HEK293 (cell line): ENCODE measurements at regions not wholly inside any gene's neighbourhood (a gene's known extent, or its start where the extent isn't known, plus 50 kb on each side); places are given as distances from the start of the nearest gene placed in this dataset.

Experiments
- CTCF ChIA-PET: fragments of 350-600 bp; formaldehyde crosslinking; extraction: SDS; loops from one replicate; lab custom pipeline; 2021; ENCODE audit warnings: antibody characterized with exemption; lab: Yijun Ruan, JAX
- POLR2A ChIA-PET: fragments of 300-600 bp; formaldehyde crosslinking; extraction: SDS; loops from one replicate; lab custom pipeline; 2020; ENCODE audit warnings: antibody characterized with exemption, inconsistent platforms; lab: Yijun Ruan, JAX
- H3K27ac ChIP-seq: fragments of 200-500 bp; sonication (Bioruptor generic); 2 replicates; pipeline ENCODE4 v1.5.1; 2014; ENCODE audit warnings: low read depth, low read length, control low read depth, inconsistent platforms; ENCODE audit errors: extremely low read depth
- H3K36me3 ChIP-seq, 2 experiments: fragments of 200-500 bp in 1 of 2; sonication (Bioruptor generic) in 1 of 2; 1 replicate in 1 of 2; 2 replicates in 1 of 2; pipeline ENCODE4 v1.5.1; 2014 to 2017; ENCODE audit warnings: inconsistent platforms in 2 of 2, low read length in 2 of 2; ENCODE audit not compliant: control insufficient read depth in 2 of 2, insufficient read depth in 1 of 2
- H3K4me1 ChIP-seq: fragments of 200-500 bp; sonication (Bioruptor generic); 2 replicates; pipeline ENCODE4 v1.5.1; 2014; ENCODE audit warnings: mild to moderate bottlenecking, low read length, inconsistent platforms; ENCODE audit not compliant: control insufficient read depth, insufficient read depth
- H3K4me3 ChIP-seq: 2 replicates; pipeline ENCODE4 v1.5.1; 2011; ENCODE audit warnings: low read depth, mild to moderate bottlenecking, control low read depth, low read length, moderate library complexity
- H3K9me3 ChIP-seq: fragments of 200-500 bp; sonication (Bioruptor generic); 2 replicates; pipeline ENCODE4 v1.5.1; 2014; ENCODE audit warnings: low read depth, low read length, inconsistent platforms; ENCODE audit not compliant: control insufficient read depth, insufficient read depth
- BCL6B ChIP-seq: fragments of 450-650 bp; formaldehyde crosslinking; IDR thresholded peaks from 2 replicates; pipeline ENCODE4 v1.5.1; 2017; ENCODE audit warnings: missing biosample characterization, missing genetic modification characterization
- GLIS1 ChIP-seq: fragments of 450-650 bp; formaldehyde crosslinking; IDR thresholded peaks from 2 replicates; pipeline ENCODE4 v1.5.1; 2016; ENCODE audit warnings: missing biosample characterization, missing genetic modification characterization
- GLIS2 ChIP-seq: fragments of 450-650 bp; formaldehyde crosslinking; IDR thresholded peaks from 2 replicates; pipeline ENCODE4 v1.5.1; 2016; ENCODE audit warnings: missing biosample characterization, missing genetic modification characterization
- OVOL3 ChIP-seq: fragments of 450-650 bp; formaldehyde crosslinking; IDR thresholded peaks from 2 replicates; pipeline ENCODE4 v1.5.1; 2016; ENCODE audit warnings: missing biosample characterization, missing genetic modification characterization
- PRDM4 ChIP-seq: fragments of 450-650 bp; formaldehyde crosslinking; IDR thresholded peaks from 2 replicates; pipeline ENCODE4 v1.5.1; 2017; ENCODE audit warnings: missing biosample characterization, missing genetic modification characterization
- SETDB1 ChIP-seq: IDR thresholded peaks from one replicate; pipeline ENCODE4 v1.6.1; 2017; ENCODE audit warnings: mild to moderate bottlenecking, low read length, moderate library complexity, mixed read lengths; ENCODE audit not compliant: insufficient read length
- ZNF121 ChIP-seq: fragments of 450-650 bp; formaldehyde crosslinking; IDR thresholded peaks from 2 replicates; pipeline ENCODE4 v1.5.1; 2016; ENCODE audit warnings: missing biosample characterization, missing genetic modification characterization
- ZNF202 ChIP-seq: fragments of 450-650 bp; formaldehyde crosslinking; IDR thresholded peaks from 2 replicates; pipeline ENCODE4 v1.5.1; 2016; ENCODE audit warnings: missing biosample characterization, missing genetic modification characterization, borderline replicate concordance
- ZNF266 ChIP-seq: fragments of 450-650 bp; formaldehyde crosslinking; IDR thresholded peaks from 2 replicates; pipeline ENCODE4 v1.5.1; 2016; ENCODE audit warnings: missing biosample characterization, missing genetic modification characterization, low read depth
- ZNF302 ChIP-seq: fragments of 450-650 bp; formaldehyde crosslinking; IDR thresholded peaks from 2 replicates; pipeline ENCODE4 v1.5.1; 2016; ENCODE audit warnings: missing biosample characterization, missing genetic modification characterization, low read depth
- ZNF404 ChIP-seq: fragments of 450-650 bp; formaldehyde crosslinking; IDR thresholded peaks from 2 replicates; pipeline ENCODE4 v1.5.1; 2017; ENCODE audit warnings: missing biosample characterization, missing genetic modification characterization
- ZNF426 ChIP-seq: fragments of 450-650 bp; formaldehyde crosslinking; IDR thresholded peaks from 2 replicates; pipeline ENCODE4 v1.5.1; 2017; ENCODE audit warnings: missing biosample characterization, missing genetic modification characterization, mild to moderate bottlenecking, inconsistent platforms, moderate library complexity
- ZNF513 ChIP-seq: fragments of 450-650 bp; IDR thresholded peaks from 2 replicates; pipeline ENCODE4 v1.5.1; 2018; ENCODE audit warnings: missing biosample characterization, missing genetic modification characterization
- ZNF610 ChIP-seq: fragments of 450-650 bp; formaldehyde crosslinking; IDR thresholded peaks from 2 replicates; pipeline ENCODE4 v1.5.1; 2016; ENCODE audit warnings: missing biosample characterization, missing genetic modification characterization, borderline replicate concordance
- ZNF792 ChIP-seq: fragments of 450-650 bp; formaldehyde crosslinking; IDR thresholded peaks from 2 replicates; pipeline ENCODE4 v1.5.1; 2016; ENCODE audit warnings: missing biosample characterization, missing genetic modification characterization
- ZXDB ChIP-seq: fragments of 450-650 bp; formaldehyde crosslinking; IDR thresholded peaks from 2 replicates; pipeline ENCODE4 v1.5.1; 2016; ENCODE audit warnings: missing biosample characterization, missing genetic modification characterization
- TF ChIP-seq, protein P1 (sequence below): fragments of 450-650 bp; formaldehyde crosslinking; IDR thresholded peaks from 2 replicates; pipeline ENCODE4 v1.5.1; 2016; ENCODE audit warnings: missing biosample characterization, missing genetic modification characterization, borderline replicate concordance
- TF ChIP-seq, protein P2 (sequence below): fragments of 450-650 bp; formaldehyde crosslinking; IDR thresholded peaks from 2 replicates; pipeline ENCODE4 v1.5.1; 2016; ENCODE audit warnings: missing biosample characterization, missing genetic modification characterization, low read depth
- TF ChIP-seq, protein P3 (sequence below): fragments of 450-650 bp; formaldehyde crosslinking; IDR thresholded peaks from 2 replicates; pipeline ENCODE4 v1.5.1; 2016; ENCODE audit warnings: missing biosample characterization, missing genetic modification characterization

DNA sequence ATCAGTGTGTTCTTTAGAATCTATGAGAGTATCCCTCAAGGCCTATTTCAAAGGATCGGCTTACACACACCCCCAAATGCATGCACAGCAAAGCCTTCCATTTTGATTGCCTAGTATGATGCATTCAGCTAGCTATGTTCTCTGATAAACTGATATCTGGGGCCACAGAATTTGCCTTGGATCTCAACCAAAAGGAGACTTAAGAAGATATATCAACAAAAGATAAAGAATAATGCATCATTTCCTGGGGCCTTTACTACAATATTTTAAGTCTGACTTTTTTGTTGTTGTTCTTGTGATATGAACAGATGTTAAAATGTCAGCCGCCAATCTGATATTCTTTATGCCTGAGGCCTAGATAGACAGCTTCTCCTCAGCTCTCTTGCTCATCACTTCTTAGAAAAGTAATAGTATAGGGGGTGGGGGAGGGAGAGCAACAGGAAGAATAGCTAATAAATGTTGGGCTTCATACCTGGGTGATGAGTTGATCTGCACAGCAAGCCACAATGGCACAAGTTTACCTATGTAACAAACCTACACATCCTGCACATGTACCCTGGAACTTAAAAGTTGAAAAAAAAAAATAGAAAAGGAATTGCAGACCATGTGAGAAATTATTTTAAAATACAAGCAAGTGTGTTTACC is 792.9 kb upstream of the GHITM start:
- no peaks in the 10 kb centered on the region for H3K9me3 ChIP-seq
- no peak for TF ChIP-seq ZNF266 (tag by site-specific recombination)
- no peak for TF ChIP-seq ZXDB (tag by site-specific recombination)
- no peak for TF ChIP-seq ZNF202 (tag by site-specific recombination)
- no peak for TF ChIP-seq OVOL3 (tag by site-specific recombination)
- no peak for TF ChIP-seq ZNF426 (tag by site-specific recombination)
- no peak for TF ChIP-seq SETDB1
- no peak for TF ChIP-seq GLIS2 (tag by site-specific recombination)
- TF ChIP-seq ZNF792 (tag by site-specific recombination): no peak
- TF ChIP-seq, protein P1, sequence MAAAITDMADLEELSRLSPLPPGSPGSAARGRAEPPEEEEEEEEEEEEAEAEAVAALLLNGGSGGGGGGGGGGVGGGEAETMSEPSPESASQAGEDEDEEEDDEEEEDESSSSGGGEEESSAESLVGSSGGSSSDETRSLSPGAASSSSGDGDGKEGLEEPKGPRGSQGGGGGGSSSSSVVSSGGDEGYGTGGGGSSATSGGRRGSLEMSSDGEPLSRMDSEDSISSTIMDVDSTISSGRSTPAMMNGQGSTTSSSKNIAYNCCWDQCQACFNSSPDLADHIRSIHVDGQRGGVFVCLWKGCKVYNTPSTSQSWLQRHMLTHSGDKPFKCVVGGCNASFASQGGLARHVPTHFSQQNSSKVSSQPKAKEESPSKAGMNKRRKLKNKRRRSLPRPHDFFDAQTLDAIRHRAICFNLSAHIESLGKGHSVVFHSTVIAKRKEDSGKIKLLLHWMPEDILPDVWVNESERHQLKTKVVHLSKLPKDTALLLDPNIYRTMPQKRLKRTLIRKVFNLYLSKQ (tag by site-specific recombination): no peak
- TF ChIP-seq ZNF513 (tag by site-specific recombination): no peak
- TF ChIP-seq ZNF610 (tag by site-specific recombination): no peak
- no peak for TF ChIP-seq ZNF121 (tag by site-specific recombination)
- TF ChIP-seq ZNF404 (tag by site-specific recombination): no peak
- TF ChIP-seq BCL6B (tag by site-specific recombination): no peak
- H3K4me1 ChIP-seq: no peaks in the 10 kb centered on the region
- no peaks in the 10 kb centered on the region for H3K36me3 ChIP-seq
- POLR2A ChIA-PET: no interaction called here
- no peak overlapping the region for H3K27ac ChIP-seq
- CTCF ChIA-PET: interaction anchor here (0.6 kb wide), 1 partner anchor 1368 kb away, joined by 3 read pairs; no protein-coding TSS in a partner anchor
- H3K4me3 ChIP-seq: no peak overlapping the region

GRCh38 chr10:83352588-83352987 is 786.7 kb upstream of the GHITM start:
- ChIA-PET CTCF (no interaction called here), POLR2A (no interaction called here)
- H3K9me3 ChIP-seq: no peaks in the 10 kb centered on the region
- no peaks in the 10 kb centered on the region for H3K4me1 ChIP-seq
- H3K4me3 ChIP-seq: no peak overlapping the region
- no peak overlapping the region for H3K27ac ChIP-seq
- H3K36me3 ChIP-seq: no peaks in the 10 kb centered on the region
- TF ChIP-seq GLIS1: no peak
- TF ChIP-seq ZNF513 (tag by site-specific recombination): no peak
- TF ChIP-seq, protein P2, sequence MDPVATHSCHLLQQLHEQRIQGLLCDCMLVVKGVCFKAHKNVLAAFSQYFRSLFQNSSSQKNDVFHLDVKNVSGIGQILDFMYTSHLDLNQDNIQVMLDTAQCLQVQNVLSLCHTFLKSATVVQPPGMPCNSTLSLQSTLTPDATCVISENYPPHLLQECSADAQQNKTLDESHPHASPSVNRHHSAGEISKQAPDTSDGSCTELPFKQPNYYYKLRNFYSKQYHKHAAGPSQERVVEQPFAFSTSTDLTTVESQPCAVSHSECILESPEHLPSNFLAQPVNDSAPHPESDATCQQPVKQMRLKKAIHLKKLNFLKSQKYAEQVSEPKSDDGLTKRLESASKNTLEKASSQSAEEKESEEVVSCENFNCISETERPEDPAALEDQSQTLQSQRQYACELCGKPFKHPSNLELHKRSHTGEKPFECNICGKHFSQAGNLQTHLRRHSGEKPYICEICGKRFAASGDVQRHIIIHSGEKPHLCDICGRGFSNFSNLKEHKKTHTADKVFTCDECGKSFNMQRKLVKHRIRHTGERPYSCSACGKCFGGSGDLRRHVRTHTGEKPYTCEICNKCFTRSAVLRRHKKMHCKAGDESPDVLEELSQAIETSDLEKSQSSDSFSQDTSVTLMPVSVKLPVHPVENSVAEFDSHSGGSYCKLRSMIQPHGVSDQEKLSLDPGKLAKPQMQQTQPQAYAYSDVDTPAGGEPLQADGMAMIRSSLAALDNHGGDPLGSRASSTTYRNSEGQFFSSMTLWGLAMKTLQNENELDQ (tag by site-specific recombination): no peak
- TF ChIP-seq, protein P3, sequence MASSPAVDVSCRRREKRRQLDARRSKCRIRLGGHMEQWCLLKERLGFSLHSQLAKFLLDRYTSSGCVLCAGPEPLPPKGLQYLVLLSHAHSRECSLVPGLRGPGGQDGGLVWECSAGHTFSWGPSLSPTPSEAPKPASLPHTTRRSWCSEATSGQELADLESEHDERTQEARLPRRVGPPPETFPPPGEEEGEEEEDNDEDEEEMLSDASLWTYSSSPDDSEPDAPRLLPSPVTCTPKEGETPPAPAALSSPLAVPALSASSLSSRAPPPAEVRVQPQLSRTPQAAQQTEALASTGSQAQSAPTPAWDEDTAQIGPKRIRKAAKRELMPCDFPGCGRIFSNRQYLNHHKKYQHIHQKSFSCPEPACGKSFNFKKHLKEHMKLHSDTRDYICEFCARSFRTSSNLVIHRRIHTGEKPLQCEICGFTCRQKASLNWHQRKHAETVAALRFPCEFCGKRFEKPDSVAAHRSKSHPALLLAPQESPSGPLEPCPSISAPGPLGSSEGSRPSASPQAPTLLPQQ (tag by site-specific recombination): no peak
- no peak for TF ChIP-seq PRDM4 (tag by site-specific recombination)
- TF ChIP-seq ZNF302 (tag by site-specific recombination): no peak
